ENCODE measurements at regions not wholly inside any gene's neighbourhood (a gene's known extent, or its start where the extent isn't known, plus 50 kb on each side); places are given as distances from the start of the nearest gene placed in this dataset.
"Not testable (repeated sequence)": the region's sequence is repeated elsewhere in the genome, so short reads cannot be mapped to it uniquely, and the experiment has no call there.

GRCh38 chr10:45122180-45122860 is 121.6 kb downstream of the ZNF22 start:
- H3K79me1 ChIP-seq (ENCODE audit: low read length); H3K23ac ChIP-seq (ENCODE audit: low read length); H3K18ac ChIP-seq (ENCODE audit: low read length); H4K8ac ChIP-seq (ENCODE audit: low read depth, low read length); H3K9me3 ChIP-seq (ENCODE audit: insufficient read depth, low read depth, low read length); H3K9ac ChIP-seq (ENCODE audit: low read length); H4K91ac ChIP-seq (ENCODE audit: low read depth, low read length); H3K27me3 ChIP-seq (ENCODE audit: insufficient read depth, low read length); H3K79me2 ChIP-seq (ENCODE audit: control insufficient read depth, insufficient read depth, low read length, poor library complexity); H3K36me3 ChIP-seq (ENCODE audit: control insufficient read depth in 1 of 2, insufficient read depth in 2 of 2, low read length in 2 of 2); H3K4me2 ChIP-seq (ENCODE audit: low read length); H2AFZ ChIP-seq (ENCODE audit: insufficient read depth, low read length, poor library complexity); H2BK5ac ChIP-seq (ENCODE audit: low read depth, low read length, poor library complexity); H2AK5ac ChIP-seq (ENCODE audit: low read length); H3K27ac ChIP-seq (ENCODE audit: low read depth, low read length); H2BK120ac ChIP-seq (ENCODE audit: insufficient read depth, low read length, poor library complexity); H3K14ac ChIP-seq (ENCODE audit: low read length); H2BK12ac ChIP-seq (ENCODE audit: low read length); H3K4me3 ChIP-seq (ENCODE audit: low read depth, low read length); H3K4ac ChIP-seq (ENCODE audit: low read depth, low read length); H4K12ac ChIP-seq (ENCODE audit: low read depth, low read length); H3K4me1 ChIP-seq (ENCODE audit: control insufficient read depth in 1 of 2, insufficient read depth in 2 of 2, low read length in 2 of 2); DNase-seq: not testable (repeated sequence)
- WGBS (ENCODE audit: extremely low coverage, insufficient coverage, insufficient read length): no CpG with 5 or more reads among the region's 7 CpGs

DNA sequence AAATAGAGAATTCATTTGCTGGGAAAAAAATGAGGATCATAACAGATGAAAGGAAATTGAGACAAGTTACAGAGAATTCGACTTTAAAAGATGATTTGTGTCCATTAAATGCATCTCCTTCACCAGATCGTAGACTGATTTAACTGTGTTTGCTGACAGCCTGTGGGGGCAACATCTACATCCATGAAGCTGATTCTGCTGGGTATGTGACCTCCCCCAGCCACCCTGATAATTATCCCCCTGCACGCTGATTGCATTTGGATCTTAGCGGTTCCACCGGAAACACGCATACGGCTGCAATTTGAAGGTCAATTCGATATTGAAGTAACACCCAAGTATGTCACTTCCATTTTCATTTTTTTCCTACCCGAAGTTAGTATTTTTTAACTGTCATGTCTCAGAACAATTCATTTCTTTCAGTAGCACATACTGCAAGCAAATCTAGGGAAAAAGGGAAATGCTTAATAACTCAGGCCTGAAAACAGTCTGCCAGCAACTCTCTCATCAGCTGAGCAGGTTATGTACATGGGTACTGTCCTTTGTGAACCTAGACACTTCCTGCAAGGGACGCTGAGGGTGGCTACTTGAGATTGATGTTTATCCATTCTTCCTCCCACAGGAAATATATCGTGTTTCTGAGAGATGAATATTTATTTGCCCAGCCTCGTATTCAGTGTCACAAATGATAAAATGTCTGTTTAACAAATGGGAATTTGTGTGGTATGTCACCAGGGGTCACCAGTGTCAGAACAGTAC is 134.9 kb downstream of the ZNF22 start:
- no peak overlapping the region for H4K8ac ChIP-seq (ENCODE audit: low read depth, low read length)
- no peak overlapping the region for H2BK12ac ChIP-seq (ENCODE audit: low read length)
- H3K36me3 ChIP-seq (ENCODE audit: control insufficient read depth in 1 of 2, insufficient read depth in 2 of 2, low read length in 2 of 2): no peaks in the 10 kb centered on the region
- H3K14ac ChIP-seq (ENCODE audit: low read length): no peak overlapping the region
- no peaks in the 10 kb centered on the region for H3K27me3 ChIP-seq (ENCODE audit: insufficient read depth, low read length)
- no peaks in the 10 kb centered on the region for H3K9me3 ChIP-seq (ENCODE audit: insufficient read depth, low read depth, low read length)
- no peak overlapping the region for H4K12ac ChIP-seq (ENCODE audit: low read depth, low read length)
- no CpG with 5 or more reads among the region's 12 CpGs for WGBS (ENCODE audit: extremely low coverage, insufficient coverage, insufficient read length)
- H3K27ac ChIP-seq (ENCODE audit: low read depth, low read length): no peak overlapping the region
- no peaks in the 10 kb centered on the region for H3K4me1 ChIP-seq (ENCODE audit: control insufficient read depth in 1 of 2, insufficient read depth in 2 of 2, low read length in 2 of 2)
- no peaks in the 10 kb centered on the region for H3K79me2 ChIP-seq (ENCODE audit: control insufficient read depth, insufficient read depth, low read length, poor library complexity)
- H4K91ac ChIP-seq (ENCODE audit: low read depth, low read length): no peak overlapping the region
- H2AFZ ChIP-seq (ENCODE audit: insufficient read depth, low read length, poor library complexity): no peak overlapping the region
- H2BK120ac ChIP-seq (ENCODE audit: insufficient read depth, low read length, poor library complexity): no peak overlapping the region
- no peak for DNase-seq
- H2AK5ac ChIP-seq (ENCODE audit: low read length): no peak overlapping the region
- H2BK5ac ChIP-seq (ENCODE audit: low read depth, low read length, poor library complexity): no peak overlapping the region
- H3K79me1 ChIP-seq (ENCODE audit: low read length): no peaks in the 10 kb centered on the region
- no peak overlapping the region for H3K4me2 ChIP-seq (ENCODE audit: low read length)
- H3K9ac ChIP-seq (ENCODE audit: low read length): no peak overlapping the region
- no peak overlapping the region for H3K4me3 ChIP-seq (ENCODE audit: low read depth, low read length)
- H3K23ac ChIP-seq (ENCODE audit: low read length): no peak overlapping the region
- H3K4ac ChIP-seq (ENCODE audit: low read depth, low read length): no peak overlapping the region
- H3K18ac ChIP-seq (ENCODE audit: low read length): no peak overlapping the region

DNA sequence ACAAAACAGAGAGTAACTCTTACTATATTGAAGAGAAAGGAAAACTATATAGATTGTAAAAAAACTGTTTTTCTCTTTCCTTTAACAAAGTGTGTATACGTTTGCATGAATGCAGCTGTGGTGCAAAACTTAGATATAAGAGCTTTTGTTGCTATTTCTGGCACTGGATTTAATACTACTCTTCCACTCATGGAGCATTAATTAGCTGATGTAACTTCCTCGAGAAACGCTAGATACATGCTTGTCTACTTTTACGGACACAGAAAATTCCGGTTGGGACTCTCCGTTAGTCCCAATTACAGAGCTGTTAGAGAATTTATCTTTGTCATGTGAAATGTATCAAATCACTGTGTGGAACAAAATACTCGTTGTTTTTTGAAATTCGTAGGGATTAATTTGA is 135.5 kb downstream of the ZNF22 start:
- H3K14ac ChIP-seq (ENCODE audit: low read length): no peak overlapping the region
- no peaks in the 10 kb centered on the region for H3K79me2 ChIP-seq (ENCODE audit: control insufficient read depth, insufficient read depth, low read length, poor library complexity)
- H4K91ac ChIP-seq (ENCODE audit: low read depth, low read length): no peak overlapping the region
- H3K9me3 ChIP-seq (ENCODE audit: insufficient read depth, low read depth, low read length): no peaks in the 10 kb centered on the region
- no peak overlapping the region for H3K4me3 ChIP-seq (ENCODE audit: low read depth, low read length)
- H3K9ac ChIP-seq (ENCODE audit: low read length): no peak overlapping the region
- no peaks in the 10 kb centered on the region for H3K79me1 ChIP-seq (ENCODE audit: low read length)
- H3K4ac ChIP-seq (ENCODE audit: low read depth, low read length): no peak overlapping the region
- WGBS (ENCODE audit: extremely low coverage, insufficient coverage, insufficient read length): no CpG with 5 or more reads among the region's 8 CpGs
- no peak overlapping the region for H3K18ac ChIP-seq (ENCODE audit: low read length)
- H4K8ac ChIP-seq (ENCODE audit: low read depth, low read length): no peak overlapping the region
- no peak overlapping the region for H3K4me2 ChIP-seq (ENCODE audit: low read length)
- H2BK5ac ChIP-seq (ENCODE audit: low read depth, low read length, poor library complexity): no peak overlapping the region
- H3K27ac ChIP-seq (ENCODE audit: low read depth, low read length): no peak overlapping the region
- no peaks in the 10 kb centered on the region for H3K36me3 ChIP-seq (ENCODE audit: control insufficient read depth in 1 of 2, insufficient read depth in 2 of 2, low read length in 2 of 2)
- no peak overlapping the region for H2AFZ ChIP-seq (ENCODE audit: insufficient read depth, low read length, poor library complexity)
- no peaks in the 10 kb centered on the region for H3K27me3 ChIP-seq (ENCODE audit: insufficient read depth, low read length)
- no peak for DNase-seq
- no peak overlapping the region for H4K12ac ChIP-seq (ENCODE audit: low read depth, low read length)
- H2BK120ac ChIP-seq (ENCODE audit: insufficient read depth, low read length, poor library complexity): no peak overlapping the region
- no peak overlapping the region for H2AK5ac ChIP-seq (ENCODE audit: low read length)
- H3K23ac ChIP-seq (ENCODE audit: low read length): no peak overlapping the region
- no peak overlapping the region for H2BK12ac ChIP-seq (ENCODE audit: low read length)
- H3K4me1 ChIP-seq (ENCODE audit: control insufficient read depth in 1 of 2, insufficient read depth in 2 of 2, low read length in 2 of 2): no peaks in the 10 kb centered on the region

- no peak overlapping the region for H2AK5ac ChIP-seq (ENCODE audit: low read length)
- H4K91ac ChIP-seq (ENCODE audit: low read depth, low read length): no peak overlapping the region
- no peak overlapping the region for H4K12ac ChIP-seq (ENCODE audit: low read depth, low read length)
- H3K36me3 ChIP-seq (ENCODE audit: control insufficient read depth in 1 of 2, insufficient read depth in 2 of 2, low read length in 2 of 2): no peaks in the 10 kb centered on the region
- no peak overlapping the region for H3K4me2 ChIP-seq (ENCODE audit: low read length)
- no peaks in the 10 kb centered on the region for H3K9me3 ChIP-seq (ENCODE audit: insufficient read depth, low read depth, low read length)
- no peak overlapping the region for H3K4ac ChIP-seq (ENCODE audit: low read depth, low read length)
- no CpG with 5 or more reads among the region's 3 CpGs for WGBS (ENCODE audit: extremely low coverage, insufficient coverage, insufficient read length)
- no peak overlapping the region for H3K23ac ChIP-seq (ENCODE audit: low read length)
- H2BK12ac ChIP-seq (ENCODE audit: low read length): no peak overlapping the region
- no peak overlapping the region for H4K8ac ChIP-seq (ENCODE audit: low read depth, low read length)
- no peak overlapping the region for H3K14ac ChIP-seq (ENCODE audit: low read length)
- DNase-seq: peak in 1 of 2 donors; percentile 6
- no peak overlapping the region for H3K27ac ChIP-seq (ENCODE audit: low read depth, low read length)
- no peaks in the 10 kb centered on the region for H3K79me1 ChIP-seq (ENCODE audit: low read length)
- no peak overlapping the region for H3K4me3 ChIP-seq (ENCODE audit: low read depth, low read length)
- no peaks in the 10 kb centered on the region for H3K4me1 ChIP-seq (ENCODE audit: control insufficient read depth in 1 of 2, insufficient read depth in 2 of 2, low read length in 2 of 2)
- no peak overlapping the region for H2BK120ac ChIP-seq (ENCODE audit: insufficient read depth, low read length, poor library complexity)
- no peaks in the 10 kb centered on the region for H3K79me2 ChIP-seq (ENCODE audit: control insufficient read depth, insufficient read depth, low read length, poor library complexity)
- H2BK5ac ChIP-seq (ENCODE audit: low read depth, low read length, poor library complexity): no peak overlapping the region
- no peak overlapping the region for H2AFZ ChIP-seq (ENCODE audit: insufficient read depth, low read length, poor library complexity)
- H3K18ac ChIP-seq (ENCODE audit: low read length): no peak overlapping the region
- H3K9ac ChIP-seq (ENCODE audit: low read length): no peak overlapping the region
- H3K27me3 ChIP-seq (ENCODE audit: insufficient read depth, low read length): no peaks in the 10 kb centered on the region
Measured at GRCh38 chr10:45144326-45145070, 143.8 kb downstream of the ZNF22 start.
